ENCODE measurements at regions not wholly inside any gene's neighbourhood (a gene's known extent, or its start where the extent isn't known, plus 50 kb on each side); places are given as distances from the start of the nearest gene placed in this dataset.

GRCh38 chr1:232550007-232550406 is 79.9 kb downstream of the SIPA1L2 start:
- TF ChIP-seq, protein P1, sequence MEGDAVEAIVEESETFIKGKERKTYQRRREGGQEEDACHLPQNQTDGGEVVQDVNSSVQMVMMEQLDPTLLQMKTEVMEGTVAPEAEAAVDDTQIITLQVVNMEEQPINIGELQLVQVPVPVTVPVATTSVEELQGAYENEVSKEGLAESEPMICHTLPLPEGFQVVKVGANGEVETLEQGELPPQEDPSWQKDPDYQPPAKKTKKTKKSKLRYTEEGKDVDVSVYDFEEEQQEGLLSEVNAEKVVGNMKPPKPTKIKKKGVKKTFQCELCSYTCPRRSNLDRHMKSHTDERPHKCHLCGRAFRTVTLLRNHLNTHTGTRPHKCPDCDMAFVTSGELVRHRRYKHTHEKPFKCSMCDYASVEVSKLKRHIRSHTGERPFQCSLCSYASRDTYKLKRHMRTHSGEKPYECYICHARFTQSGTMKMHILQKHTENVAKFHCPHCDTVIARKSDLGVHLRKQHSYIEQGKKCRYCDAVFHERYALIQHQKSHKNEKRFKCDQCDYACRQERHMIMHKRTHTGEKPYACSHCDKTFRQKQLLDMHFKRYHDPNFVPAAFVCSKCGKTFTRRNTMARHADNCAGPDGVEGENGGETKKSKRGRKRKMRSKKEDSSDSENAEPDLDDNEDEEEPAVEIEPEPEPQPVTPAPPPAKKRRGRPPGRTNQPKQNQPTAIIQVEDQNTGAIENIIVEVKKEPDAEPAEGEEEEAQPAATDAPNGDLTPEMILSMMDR (conservative IDR thresholded peaks at IDR 0.05; ENCODE audit: low read depth, low read length) = no peak
- TF ChIP-seq EZH2phosphoT487 (IDR thresholded peaks at IDR 0.05; ENCODE audit: borderline replicate concordance, low read length) = no peak

All from PC-3 (cell line).